ENCODE measurements at regions not wholly inside any gene's neighbourhood (a gene's known extent, or its start where the extent isn't known, plus 50 kb on each side); places are given as distances from the start of the nearest gene placed in this dataset.

GRCh38 chr11:122271745-122272144, 155.7 kb upstream of the BLID start:
- Histone ChIP-seq H3K4me3 (no peak overlapping the region), H3K9me3 (no peaks in the 10 kb centered on the region), H3K27me3 (no peaks in the 10 kb centered on the region), H3K27ac (no peak overlapping the region), H3K36me3 (no peaks in the 10 kb centered on the region), H3K4me1 (peaks cover 0 to 7% of the 10 kb centered on the region in 2 donors)
- no peak for TF ChIP-seq CTCF (IDR thresholded peaks at IDR 0.05)
- DNase-seq (ENCODE audit: low spot score), result no peak

GRCh38 chr11:122271137-122271536, 155.1 kb upstream of the BLID start:
- DNase-seq (ENCODE audit: low spot score), result no peak
- peaks cover 0 to 7% of the 10 kb centered on the region in 2 donors for H3K4me1 ChIP-seq
- H3K4me3 ChIP-seq, result no peak overlapping the region
- no peak for TF ChIP-seq CTCF (IDR thresholded peaks at IDR 0.05)
- no peaks in the 10 kb centered on the region for H3K9me3 ChIP-seq
- H3K36me3 ChIP-seq, result no peaks in the 10 kb centered on the region
- H3K27me3 ChIP-seq, result no peaks in the 10 kb centered on the region
- no peak overlapping the region for H3K27ac ChIP-seq

GRCh38 chr11:122270535-122270934, 154.5 kb upstream of the BLID start:
- peaks cover 0 to 7% of the 10 kb centered on the region in 2 donors for H3K4me1 ChIP-seq
- no peak for DNase-seq (ENCODE audit: low spot score)
- no peaks in the 10 kb centered on the region for H3K27me3 ChIP-seq
- no peaks in the 10 kb centered on the region for H3K36me3 ChIP-seq
- no peak for TF ChIP-seq CTCF (IDR thresholded peaks at IDR 0.05)
- no peak overlapping the region for H3K4me3 ChIP-seq
- H3K9me3 ChIP-seq, result no peaks in the 10 kb centered on the region
- H3K27ac ChIP-seq, result no peak overlapping the region

GRCh38 chr11:122269824-122270223, 153.8 kb upstream of the BLID start:
- TF ChIP-seq CTCF (IDR thresholded peaks at IDR 0.05), result no peak
- Histone ChIP-seq H3K9me3 (no peaks in the 10 kb centered on the region), H3K36me3 (no peaks in the 10 kb centered on the region), H3K4me1 (peaks cover 0 to 7% of the 10 kb centered on the region in 2 donors), H3K27ac (no peak overlapping the region), H3K4me3 (no peak overlapping the region), H3K27me3 (no peaks in the 10 kb centered on the region)
- DNase-seq (ENCODE audit: low spot score), result no peak

GRCh38 chr11:122268601-122269130, 152.7 kb upstream of the BLID start:
- H3K4me3 ChIP-seq, result no peak overlapping the region

More at GRCh38 chr11:122268601-122269130, 152.7 kb upstream of the BLID start:
- no peak for TF ChIP-seq CTCF (IDR thresholded peaks at IDR 0.05)
- Histone ChIP-seq H3K4me1 (peaks cover 0 to 7% of the 10 kb centered on the region in 2 donors), H3K27me3 (no peaks in the 10 kb centered on the region), H3K36me3 (no peaks in the 10 kb centered on the region), H3K9me3 (no peaks in the 10 kb centered on the region), H3K27ac (no peak overlapping the region)
- DNase-seq (ENCODE audit: low spot score), result no peak
